WTC11 (cell line): ENCODE measurements at regions not wholly inside any gene's neighbourhood (a gene's known extent, or its start where the extent isn't known, plus 50 kb on each side); places are given as distances from the start of the nearest gene placed in this dataset.

Experiments used
- ELF4 ChIP-seq: sonication (generic); formaldehyde crosslinking; IDR thresholded peaks from 2 replicates; pipeline ENCODE4 v1.8.1; 2022; ENCODE audit warnings: low read depth, mild to moderate bottlenecking, moderate library complexity, missing genetic modification reagents
- GTF2I ChIP-seq: fragments of 250-450 bp; sonication (Bioruptor Pico); conservative IDR thresholded peaks from 2 replicates; pipeline ENCODE4 v1.4.0; 2021; ENCODE audit warnings: mild to moderate bottlenecking
- OVOL2 ChIP-seq: fragments of 250-450 bp; sonication (Bioruptor Pico); IDR thresholded peaks from 2 replicates; pipeline ENCODE4 v1.9.0; 2021; ENCODE audit warnings: mild to moderate bottlenecking, borderline replicate concordance
- SMAD3 ChIP-seq: sonication (generic); formaldehyde crosslinking; IDR thresholded peaks from 2 replicates; pipeline ENCODE4 v1.8.0; 2022; ENCODE audit warnings: missing genetic modification reagents, mild to moderate bottlenecking, borderline replicate concordance
- SP1 ChIP-seq: sonication (generic); formaldehyde crosslinking; conservative IDR thresholded peaks from 2 replicates; pipeline ENCODE4 v1.8.1; 2022; ENCODE audit warnings: missing genetic modification reagents
- TF ChIP-seq, protein P1 (sequence below): fragments of 200-600 bp; IDR thresholded peaks from 2 replicates; pipeline ENCODE4 v1.8.0; 2022; ENCODE audit warnings: antibody characterized with exemption
- TF ChIP-seq, protein P2 (sequence below): sonication (generic); formaldehyde crosslinking; IDR thresholded peaks from 2 replicates; pipeline ENCODE4 v1.8.1; 2023; ENCODE audit warnings: mild to moderate bottlenecking, missing genetic modification reagents
- TF ChIP-seq, protein P3 (sequence below): sonication (generic); formaldehyde crosslinking; IDR thresholded peaks from 2 replicates; pipeline ENCODE4 v1.8.1; 2022; ENCODE audit warnings: mild to moderate bottlenecking, moderate library complexity, missing genetic modification reagents

DNA sequence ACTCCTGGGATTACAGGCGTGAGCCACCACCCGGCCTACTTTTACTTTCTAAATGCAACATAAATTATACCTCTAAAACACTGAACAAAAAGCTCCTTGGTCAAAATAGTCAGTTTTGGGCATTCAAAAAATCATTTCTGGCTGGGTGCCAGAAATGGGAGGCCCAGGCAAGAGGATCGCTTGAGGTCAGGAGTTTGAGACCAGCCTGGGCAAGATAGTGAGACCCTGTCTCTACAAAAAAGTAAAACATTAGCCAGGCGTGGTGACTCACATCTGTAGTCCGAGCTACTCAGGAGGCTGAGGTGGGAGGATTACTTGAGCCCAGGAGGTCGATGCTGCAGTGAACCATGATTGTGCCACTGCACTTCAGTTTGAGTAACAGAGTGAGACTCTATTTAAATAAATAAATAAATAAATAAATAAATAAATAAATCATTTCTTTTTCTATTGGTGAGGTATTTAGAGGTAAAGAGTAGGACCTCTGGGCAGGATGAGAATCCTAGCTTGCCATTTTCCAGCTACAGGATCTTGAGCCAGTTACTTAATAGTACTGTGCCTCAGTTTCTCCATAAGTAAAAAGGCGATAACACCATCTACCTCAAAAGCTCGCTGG lies 87.6 kb downstream of the SKIDA1 start:
- TF ChIP-seq ELF4 (no peak), SP1 (CRISPR knock-in tag) (no peak), GTF2I (CRISPR knock-in tag) (no peak), OVOL2 (CRISPR knock-in tag) (no peak), SMAD3 (CRISPR knock-in tag) (no peak)
- TF ChIP-seq, protein P1, sequence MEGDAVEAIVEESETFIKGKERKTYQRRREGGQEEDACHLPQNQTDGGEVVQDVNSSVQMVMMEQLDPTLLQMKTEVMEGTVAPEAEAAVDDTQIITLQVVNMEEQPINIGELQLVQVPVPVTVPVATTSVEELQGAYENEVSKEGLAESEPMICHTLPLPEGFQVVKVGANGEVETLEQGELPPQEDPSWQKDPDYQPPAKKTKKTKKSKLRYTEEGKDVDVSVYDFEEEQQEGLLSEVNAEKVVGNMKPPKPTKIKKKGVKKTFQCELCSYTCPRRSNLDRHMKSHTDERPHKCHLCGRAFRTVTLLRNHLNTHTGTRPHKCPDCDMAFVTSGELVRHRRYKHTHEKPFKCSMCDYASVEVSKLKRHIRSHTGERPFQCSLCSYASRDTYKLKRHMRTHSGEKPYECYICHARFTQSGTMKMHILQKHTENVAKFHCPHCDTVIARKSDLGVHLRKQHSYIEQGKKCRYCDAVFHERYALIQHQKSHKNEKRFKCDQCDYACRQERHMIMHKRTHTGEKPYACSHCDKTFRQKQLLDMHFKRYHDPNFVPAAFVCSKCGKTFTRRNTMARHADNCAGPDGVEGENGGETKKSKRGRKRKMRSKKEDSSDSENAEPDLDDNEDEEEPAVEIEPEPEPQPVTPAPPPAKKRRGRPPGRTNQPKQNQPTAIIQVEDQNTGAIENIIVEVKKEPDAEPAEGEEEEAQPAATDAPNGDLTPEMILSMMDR: no peak
- TF ChIP-seq, protein P2, sequence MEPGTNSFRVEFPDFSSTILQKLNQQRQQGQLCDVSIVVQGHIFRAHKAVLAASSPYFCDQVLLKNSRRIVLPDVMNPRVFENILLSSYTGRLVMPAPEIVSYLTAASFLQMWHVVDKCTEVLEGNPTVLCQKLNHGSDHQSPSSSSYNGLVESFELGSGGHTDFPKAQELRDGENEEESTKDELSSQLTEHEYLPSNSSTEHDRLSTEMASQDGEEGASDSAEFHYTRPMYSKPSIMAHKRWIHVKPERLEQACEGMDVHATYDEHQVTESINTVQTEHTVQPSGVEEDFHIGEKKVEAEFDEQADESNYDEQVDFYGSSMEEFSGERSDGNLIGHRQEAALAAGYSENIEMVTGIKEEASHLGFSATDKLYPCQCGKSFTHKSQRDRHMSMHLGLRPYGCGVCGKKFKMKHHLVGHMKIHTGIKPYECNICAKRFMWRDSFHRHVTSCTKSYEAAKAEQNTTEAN (CRISPR knock-in tag): no peak
- TF ChIP-seq, protein P3, sequence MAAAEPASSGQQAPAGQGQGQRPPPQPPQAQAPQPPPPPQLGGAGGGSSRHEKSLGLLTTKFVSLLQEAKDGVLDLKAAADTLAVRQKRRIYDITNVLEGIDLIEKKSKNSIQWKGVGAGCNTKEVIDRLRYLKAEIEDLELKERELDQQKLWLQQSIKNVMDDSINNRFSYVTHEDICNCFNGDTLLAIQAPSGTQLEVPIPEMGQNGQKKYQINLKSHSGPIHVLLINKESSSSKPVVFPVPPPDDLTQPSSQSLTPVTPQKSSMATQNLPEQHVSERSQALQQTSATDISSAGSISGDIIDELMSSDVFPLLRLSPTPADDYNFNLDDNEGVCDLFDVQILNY (CRISPR knock-in tag): no peak
